Stimulated activated CD8-positive, alpha-beta memory T cell treated with anti-CD3 and anti-CD28 coated beads, Interleukin-2, amount 100 ng/mL, for 1 hour (primary cell): ENCODE measurements at regions not wholly inside any gene's neighbourhood (a gene's known extent, or its start where the extent isn't known, plus 50 kb on each side); places are given as distances from the start of the nearest gene placed in this dataset.

Source experiments
- DNase-seq, 2 donors: peaks; one replicate each; pipeline ENCODE4 v3.0.0-alpha.2; 2020; ENCODE audit warnings: low read depth in 2 of 2

GRCh38 chr22:27447289-27447688, 354.3 kb downstream of the MN1 start:
- no peak for DNase-seq

- DNase-seq = no peak
Observed at GRCh38 chr22:27450448-27450847, 351.1 kb downstream of the MN1 start.

GRCh38 chr22:27452245-27452644, 349.3 kb downstream of the MN1 start:
- no peak for DNase-seq

- no peak for DNase-seq
Observed at GRCh38 chr22:27452922-27453321, 348.6 kb downstream of the MN1 start.

GRCh38 chr22:27453725-27454124, 347.8 kb downstream of the MN1 start:
- DNase-seq = no peak

GRCh38 chr22:27454807-27455450, 346.6 kb downstream of the MN1 start:
- DNase-seq = no peak

- no peak for DNase-seq
Observed at GRCh38 chr22:27455526-27455925, 346.0 kb downstream of the MN1 start.

GRCh38 chr22:27456696-27457503, 344.7 kb downstream of the MN1 start:
- no peak for DNase-seq

- DNase-seq = no peak
Observed at GRCh38 chr22:27459999-27460398, 341.6 kb downstream of the MN1 start.

- no peak for DNase-seq
Observed at GRCh38 chr22:27460591-27461347, 340.8 kb downstream of the MN1 start.

- no peak for DNase-seq
Observed at GRCh38 chr22:27461470-27461869, 340.1 kb downstream of the MN1 start.

- DNase-seq = no peak
Observed at GRCh38 chr22:27462190-27462589, 339.4 kb downstream of the MN1 start.

GRCh38 chr22:27463121-27463660, 338.4 kb downstream of the MN1 start:
- no peak for DNase-seq

GRCh38 chr22:27466229-27466628, 335.3 kb downstream of the MN1 start:
- DNase-seq = no peak

- no peak for DNase-seq
Observed at GRCh38 chr22:27466778-27467438, 334.6 kb downstream of the MN1 start.

- DNase-seq = no peak
Observed at GRCh38 chr22:27467711-27468110, 333.8 kb downstream of the MN1 start.

- no peak for DNase-seq
Observed at GRCh38 chr22:27468712-27469111, 332.8 kb downstream of the MN1 start.

GRCh38 chr22:27470169-27470772, 331.3 kb downstream of the MN1 start:
- no peak for DNase-seq

- no peak for DNase-seq
Observed at GRCh38 chr22:27472975-27473374, 328.6 kb downstream of the MN1 start.

GRCh38 chr22:27473533-27473932, 328.0 kb downstream of the MN1 start:
- DNase-seq = no peak

GRCh38 chr22:27474112-27474571, 327.4 kb downstream of the MN1 start:
- DNase-seq = no peak
